ENCODE measurements at regions not wholly inside any gene's neighbourhood (a gene's known extent, or its start where the extent isn't known, plus 50 kb on each side); places are given as distances from the start of the nearest gene placed in this dataset.
"Not testable (repeated sequence)": the region's sequence is repeated elsewhere in the genome, so short reads cannot be mapped to it uniquely, and the experiment has no call there.

DNA sequence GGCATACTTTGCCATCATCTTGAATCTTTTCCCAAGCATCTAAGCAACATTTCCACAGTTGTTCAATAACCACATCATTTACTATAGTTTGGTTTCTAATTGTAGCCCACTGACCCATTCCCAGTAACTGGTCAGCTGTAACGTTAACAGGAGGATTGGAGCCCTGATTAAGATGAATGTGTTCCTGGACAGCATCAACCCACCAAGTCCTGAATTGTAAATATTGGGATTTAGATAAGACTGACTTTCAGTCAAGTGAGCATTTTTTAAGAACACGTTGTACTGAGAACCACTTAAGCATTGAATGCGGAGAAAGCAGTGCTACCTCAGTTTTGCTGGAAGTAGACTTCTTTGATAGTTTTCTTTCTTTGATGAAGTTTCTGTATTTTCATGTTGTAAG is 53.3 kb upstream of the ARL4D start:
- TF ChIP-seq ZNF274 (IDR thresholded peaks at IDR 0.05; ENCODE audit: low read depth, low read length); YY1 (IDR thresholded peaks at IDR 0.05; ENCODE audit: insufficient read depth, insufficient read length); SUZ12 (IDR thresholded peaks at IDR 0.05; ENCODE audit: extremely low read depth, insufficient read depth, insufficient read length): not testable (repeated sequence)
